K562 (cell line): ENCODE measurements at regions not wholly inside any gene's neighbourhood (a gene's known extent, or its start where the extent isn't known, plus 50 kb on each side); places are given as distances from the start of the nearest gene placed in this dataset.

Source experiments
- CBX3 ChIP-seq, 2 experiments: IDR thresholded peaks; 1 replicate in 1 of 2; 2 replicates in 1 of 2; pipeline ENCODE4 v1.6.1; 2012; ENCODE audit warnings: inconsistent platforms in 2 of 2, low read length in 2 of 2, borderline replicate concordance in 1 of 2, control low read depth in 1 of 2
- CTCF ChIP-seq, 3 experiments: IDR thresholded peaks in 2 of 3; conservative IDR thresholded peaks in 1 of 3; 2 replicates each; pipeline ENCODE4 v1.5.1; 2011 to 2012; ENCODE audit warnings: low read length in 3 of 3, mild to moderate bottlenecking in 3 of 3, control low read depth in 2 of 3, improper control_type of control experiment in 1 of 3, inconsistent platforms in 1 of 3, low read depth in 1 of 3, mixed read lengths in 1 of 3, moderate library complexity in 1 of 3; ENCODE audit not compliant: insufficient read depth in 2 of 3
- EP300 ChIP-seq: IDR thresholded peaks from 2 replicates; pipeline ENCODE4 v1.6.1; 2012; ENCODE audit warnings: low read length, improper control_type of control experiment
- NR1H2 ChIP-seq: sonication (generic); formaldehyde crosslinking; IDR thresholded peaks from 2 replicates; pipeline ENCODE4 v1.4.0; 2020; ENCODE audit warnings: mild to moderate bottlenecking, missing genetic modification reagents
- NUFIP1 ChIP-seq: fragments of 450-650 bp; IDR thresholded peaks from 2 replicates; pipeline ENCODE4 v1.6.1; 2018; ENCODE audit not compliant: partially characterized antibody
- ZNF232 ChIP-seq: sonication (generic); formaldehyde crosslinking; IDR thresholded peaks from 2 replicates; pipeline ENCODE4 v1.8.0; 2022; ENCODE audit warnings: mild to moderate bottlenecking, missing genetic modification reagents

GRCh38 chr1:224486801-224487583 lies 52.4 kb upstream of the WDR26 start:
- TF ChIP-seq EP300 (no peak), ZNF232 (CRISPR knock-in tag) (no peak), CTCF (IDR thresholded peaks at IDR 0.05 in 2 of 3, conservative IDR thresholded peaks at IDR 0.05 in 1 of 3; ENCODE audit: insufficient read depth in 2 of 3, low read depth in 1 of 3, low read length in 3 of 3) (no peak), NR1H2 (CRISPR knock-in tag) (no peak), NUFIP1 (no peak), CBX3 (IDR thresholded peaks at IDR 0.05; ENCODE audit: borderline replicate concordance in 1 of 2, low read length in 2 of 2) (no peak)
